CD4-positive, alpha-beta T cell treated with Interleukin-17A for 1 hour (primary cell): ENCODE measurements at regions not wholly inside any gene's neighbourhood (a gene's known extent, or its start where the extent isn't known, plus 50 kb on each side); places are given as distances from the start of the nearest gene placed in this dataset.

Source experiments
- DNase-seq: peaks from one replicate; pipeline ENCODE4 v3.0.0-alpha.2; 2020

DNA sequence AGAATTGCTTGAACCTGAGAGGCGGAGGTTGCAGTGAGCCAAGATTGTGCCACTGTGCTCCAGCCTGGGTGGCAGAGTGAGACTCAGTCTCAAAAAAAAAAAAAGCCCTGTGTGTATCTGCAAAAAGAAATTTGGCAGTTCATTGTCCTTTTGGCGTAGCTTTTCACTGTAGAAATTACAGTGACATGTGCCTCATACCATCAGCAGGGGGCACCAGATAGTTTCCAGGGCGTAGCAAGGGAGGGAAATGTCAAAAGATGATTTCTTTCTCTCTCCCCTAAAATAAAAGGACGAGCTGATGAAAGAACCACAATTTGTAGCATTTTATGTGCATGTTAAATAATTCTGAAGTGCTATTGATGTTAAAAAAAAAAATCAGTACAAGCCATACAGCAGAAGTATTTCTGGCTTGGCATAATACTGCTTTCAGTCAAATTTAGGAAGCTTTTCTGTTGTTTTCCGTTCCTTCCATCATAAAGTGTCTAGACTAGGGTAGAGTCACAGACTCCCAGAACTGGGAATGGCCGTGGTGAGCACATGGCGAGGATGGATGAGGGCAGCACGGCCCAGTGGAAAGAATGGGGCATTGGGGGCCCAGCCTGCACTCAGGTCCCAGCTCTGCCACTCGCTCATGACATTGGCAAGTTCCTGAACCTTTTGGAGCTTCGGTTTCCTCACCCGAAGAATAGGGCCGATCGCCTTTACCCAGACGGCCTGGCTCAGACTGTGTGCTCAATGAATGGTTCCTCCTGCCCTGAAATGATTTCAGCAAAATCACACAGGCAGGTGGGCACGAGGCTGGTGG lies 59.8 kb upstream of the RPH3AL start:
- peak; percentile 84 for DNase-seq

DNA sequence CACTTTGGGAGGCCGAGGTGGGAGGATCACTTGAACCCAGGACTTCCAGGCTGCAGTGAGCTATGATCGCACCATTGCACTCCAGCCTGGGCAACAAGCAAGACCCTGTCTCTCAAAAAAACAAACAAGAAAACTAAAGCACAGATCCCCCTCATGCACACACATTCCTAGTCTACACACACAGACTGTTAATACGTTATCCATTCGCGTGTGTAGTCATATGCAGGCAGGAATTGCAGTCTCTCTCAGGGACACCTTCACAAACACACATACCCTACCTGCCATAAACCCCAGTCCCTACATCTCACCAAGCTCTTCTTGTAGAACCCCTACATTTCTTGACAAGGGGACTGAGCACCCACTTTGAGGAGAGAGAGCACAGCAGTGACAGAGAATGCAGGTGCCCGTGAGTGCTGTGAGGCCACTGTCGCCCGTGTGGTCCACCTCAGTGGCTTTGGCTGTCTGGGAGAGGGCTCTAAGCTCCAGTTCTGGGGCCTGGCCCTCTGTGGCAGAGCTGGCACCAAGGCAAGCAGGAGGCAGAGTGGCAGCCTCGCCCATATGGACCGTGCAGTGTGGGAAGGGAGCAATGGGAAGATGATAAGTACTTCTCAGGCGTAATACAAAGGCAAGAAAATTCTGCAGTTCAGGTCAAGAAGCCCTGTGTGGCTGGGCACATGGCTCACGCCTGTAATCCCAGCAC lies 59.0 kb upstream of the RPH3AL start:
- no peak for DNase-seq

DNA sequence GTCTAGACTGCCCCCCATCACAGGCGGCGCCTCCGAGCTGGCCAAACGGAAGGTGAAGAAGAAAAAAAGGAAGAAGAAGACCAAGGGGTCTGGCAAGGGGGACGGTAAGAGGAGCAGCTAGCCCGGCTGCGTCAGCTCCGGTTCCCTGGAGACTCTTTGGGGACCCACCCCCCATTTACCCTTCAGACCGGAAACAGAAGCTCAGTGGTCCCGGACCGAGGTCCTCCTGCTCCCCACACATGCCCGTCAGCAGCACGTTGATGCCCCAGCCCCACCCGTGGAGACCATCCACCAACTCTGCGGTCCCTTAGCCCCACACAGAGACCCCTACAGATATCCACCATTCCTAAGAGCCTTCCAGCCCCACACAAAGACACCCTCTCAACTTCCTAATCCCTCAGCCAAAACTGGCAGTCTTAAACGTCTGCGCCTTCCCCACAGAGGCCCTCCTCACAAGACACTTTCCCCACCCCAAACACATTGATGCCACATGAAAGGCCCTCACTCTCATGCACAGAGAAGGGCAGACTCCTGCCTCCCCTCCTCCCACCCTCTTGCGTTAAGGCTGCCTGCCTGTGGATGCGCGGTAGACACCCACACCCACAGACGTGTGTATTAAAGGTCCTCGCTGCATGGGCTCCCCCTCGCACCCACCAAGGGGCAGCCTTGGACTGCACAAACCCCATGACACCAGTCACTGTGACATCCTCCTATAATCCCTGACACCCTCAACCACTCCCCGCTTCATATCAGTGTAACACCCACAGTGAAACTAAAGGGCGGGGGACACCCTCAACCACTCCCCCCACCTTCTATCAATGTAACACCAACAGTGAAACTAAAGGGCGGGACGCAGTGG lies 58.2 kb upstream of the RPH3AL start:
- peak; percentile 84 for DNase-seq

DNA sequence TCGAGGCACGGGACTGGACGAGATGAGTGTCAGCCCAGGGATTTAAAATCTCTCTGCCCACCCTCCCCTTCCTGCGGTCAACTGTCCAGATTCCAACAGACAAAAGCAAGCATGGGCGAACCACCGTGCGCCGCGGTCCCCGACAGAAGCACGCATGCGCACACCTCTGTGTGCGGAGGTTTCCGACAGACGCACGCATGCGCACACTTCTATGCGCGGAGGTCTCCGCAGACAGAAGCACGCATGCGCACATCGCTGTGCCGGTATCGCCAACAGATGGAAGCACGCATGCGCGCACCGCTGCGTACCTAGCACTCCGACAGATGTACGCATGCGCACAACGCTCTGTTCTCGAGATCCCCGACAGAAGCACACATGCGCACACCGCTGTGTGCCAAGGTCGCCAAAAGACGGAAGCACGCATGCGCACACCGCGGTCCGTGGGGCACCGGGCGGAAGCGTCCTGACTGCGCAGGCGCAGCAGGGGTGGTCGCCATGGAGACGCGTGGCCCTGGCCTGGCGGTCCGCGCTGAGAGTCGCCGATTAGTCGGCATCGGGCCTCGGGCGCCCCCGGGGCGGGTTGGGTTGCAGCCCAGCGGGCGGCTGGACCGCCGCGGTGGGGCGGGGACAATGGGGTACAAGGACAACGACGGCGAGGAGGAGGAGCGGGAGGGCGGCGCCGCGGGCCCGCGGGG lies 57.4 kb upstream of the RPH3AL start:
- DNase-seq = peak; percentile 99

DNA sequence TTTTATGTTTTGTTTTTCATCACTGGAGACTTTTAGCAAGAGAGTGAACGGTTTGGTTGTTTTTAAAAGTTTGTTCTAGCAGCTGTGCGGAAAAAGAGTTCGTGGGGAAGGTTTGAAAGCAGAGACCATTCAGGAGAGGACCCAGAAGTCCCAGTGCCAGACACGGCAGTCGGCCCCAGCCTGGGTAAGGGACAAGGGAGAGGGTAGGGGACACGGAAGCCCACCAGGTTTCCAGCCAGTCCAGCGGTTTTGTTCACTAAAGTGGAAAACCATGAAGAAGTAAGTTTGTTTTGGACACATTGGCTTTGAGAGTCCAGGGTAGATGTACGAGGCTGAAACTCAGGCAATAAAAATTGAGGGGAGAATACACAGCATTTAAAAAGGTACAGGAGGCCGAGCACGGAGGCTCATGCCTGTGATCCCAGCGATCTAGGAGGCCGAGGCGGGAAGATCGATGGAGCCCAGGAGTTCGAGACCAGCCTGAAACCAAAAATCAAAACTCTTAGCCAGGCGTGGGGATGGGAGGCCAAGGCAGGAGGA lies 56.8 kb upstream of the RPH3AL start:
- no peak for DNase-seq

DNA sequence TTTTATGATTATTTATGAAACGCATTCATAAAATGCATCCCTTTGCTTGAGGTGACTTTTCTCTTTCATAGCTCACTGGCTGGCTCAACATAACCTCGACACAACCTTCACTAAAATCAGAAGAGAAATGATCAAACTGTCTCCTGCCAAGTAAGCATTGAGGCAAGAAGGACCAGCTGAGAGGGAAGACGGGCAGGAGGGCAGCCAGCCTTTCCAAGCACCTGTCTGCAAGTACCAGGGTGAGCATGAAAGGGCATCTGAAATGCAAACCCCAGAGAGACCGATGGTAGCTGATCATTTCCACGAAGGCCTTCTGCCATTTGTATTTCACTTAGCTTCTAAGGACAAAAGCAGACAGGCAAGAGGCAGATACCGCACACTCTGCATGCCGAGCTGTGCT lies 52.1 kb upstream of the RPH3AL start:
- DNase-seq = no peak
